Tibial nerve (tissue), 4 donors: ENCODE measurements at regions not wholly inside any gene's neighbourhood (a gene's known extent, or its start where the extent isn't known, plus 50 kb on each side); places are given as distances from the start of the nearest gene placed in this dataset.

ENCODE experiments used
- DNase-seq, 2 donors: peaks; one replicate each; pipeline ENCODE4 v3.0.0-alpha.2; 2019; ENCODE audit warnings: low spot score in 2 of 2
- H3K27ac ChIP-seq, 4 donors: fragments of 200-600 bp; sonication (generic) in 3 of 4; one replicate each; pipeline ENCODE4 v1.5.1; 2017 to 2019; ENCODE audit warnings: mild to moderate bottlenecking in 1 of 4
- H3K27me3 ChIP-seq, 2 donors: fragments of 200-600 bp; sonication (generic) in 1 of 2; one replicate each; pipeline versions ENCODE4 v1.5.1 to v1.6.0; 2017 to 2019
- H3K36me3 ChIP-seq, 3 donors: fragments of 200-600 bp; sonication (generic); one replicate each; pipeline ENCODE4 v1.5.1; 2018 to 2019
- H3K4me1 ChIP-seq, 4 donors: fragments of 200-600 bp; sonication (generic) in 3 of 4; one replicate each; pipeline ENCODE4 v1.5.1; 2017 to 2019
- H3K4me3 ChIP-seq, 4 donors: fragments of 200-600 bp; sonication (generic) in 3 of 4; one replicate each; pipeline ENCODE4 v1.5.1; 2017 to 2019; ENCODE audit warnings: mild to moderate bottlenecking in 1 of 4, moderate library complexity in 1 of 4
- H3K9me3 ChIP-seq, 4 donors: fragments of 200-600 bp; sonication (generic) in 3 of 4; one replicate each; pipeline ENCODE4 v1.5.1; 2017 to 2019
- CTCF ChIP-seq, 5 experiments: fragments of 200-600 bp in 3 of 5; fragments of 450-650 bp in 2 of 5; sonication (generic) in 3 of 5; IDR thresholded peaks; one replicate each; pipeline ENCODE4 v1.5.1; 2016 to 2019; ENCODE audit warnings: antibody characterized with exemption in 5 of 5, mild to moderate bottlenecking in 3 of 5, moderate library complexity in 2 of 5
- EP300 ChIP-seq, 2 donors: sonication (generic); formaldehyde crosslinking; IDR thresholded peaks; one replicate each; pipeline ENCODE4 v1.6.1; 2017; ENCODE audit warnings: antibody characterized with exemption in 2 of 2, mild to moderate bottlenecking in 1 of 2
- POLR2A ChIP-seq, 2 donors: fragments of 450-650 bp; IDR thresholded peaks; one replicate each; pipeline ENCODE4 v1.6.1; 2017; ENCODE audit warnings: antibody characterized with exemption in 2 of 2, mild to moderate bottlenecking in 2 of 2, moderate library complexity in 2 of 2
- WGBS, 2 donors: methylation state at CpG; one replicate each; pipeline ENCODE4 v1.1.5; 2018; 5-methylcytosine and 5-hydroxymethylcytosine counted together

- no peak for DNase-seq
- H3K27ac ChIP-seq: no peak overlapping the region
- WGBS, 2 donors: 83 to 97% methylated on average over 1 of the region's 1 CpG
- no peaks in the 10 kb centered on the region for H3K36me3 ChIP-seq
- H3K9me3 ChIP-seq: no peaks in the 10 kb centered on the region
- no peaks in the 10 kb centered on the region for H3K27me3 ChIP-seq
- H3K4me3 ChIP-seq: no peak overlapping the region
- TF ChIP-seq CTCF (IDR thresholded peaks at IDR 0.05) (no peak), EP300 (IDR thresholded peaks at IDR 0.05) (no peak), POLR2A (IDR thresholded peaks at IDR 0.05) (no peak)
- no peaks in the 10 kb centered on the region for H3K4me1 ChIP-seq
These were observed 288.1 kb downstream of the NNT start for GRCh38 chr5:43891112-43891511.

DNA sequence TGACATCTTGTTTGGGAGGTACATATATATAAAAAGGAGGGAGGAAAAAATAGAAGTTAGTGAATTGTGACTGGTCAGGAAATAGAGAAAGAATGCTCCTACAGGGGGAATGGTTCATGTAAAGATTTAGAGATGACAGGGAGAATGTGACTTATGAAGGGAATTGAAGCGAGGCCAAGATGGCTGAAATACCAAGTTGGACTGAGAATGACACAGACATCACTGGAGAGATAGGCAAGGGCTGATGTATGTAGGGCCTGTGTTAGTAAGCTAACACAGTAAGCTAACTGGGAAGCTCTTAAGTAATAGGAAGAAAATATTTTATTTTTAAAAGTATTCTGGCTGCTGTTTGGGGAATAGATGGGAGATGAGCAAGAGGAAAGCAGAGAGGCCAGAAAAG is 286.3 kb downstream of the NNT start:
- no peak for DNase-seq
- WGBS, 2 donors: 83 to 85% methylated on average over 1 of the region's 1 CpG
- Histone ChIP-seq H3K36me3 (no peaks in the 10 kb centered on the region), H3K4me1 (no peaks in the 10 kb centered on the region), H3K9me3 (no peaks in the 10 kb centered on the region), H3K27me3 (no peaks in the 10 kb centered on the region), H3K4me3 (no peak overlapping the region), H3K27ac (no peak overlapping the region)
- TF ChIP-seq EP300 (IDR thresholded peaks at IDR 0.05) (no peak), POLR2A (IDR thresholded peaks at IDR 0.05) (no peak), CTCF (IDR thresholded peaks at IDR 0.05) (no peak)

DNA sequence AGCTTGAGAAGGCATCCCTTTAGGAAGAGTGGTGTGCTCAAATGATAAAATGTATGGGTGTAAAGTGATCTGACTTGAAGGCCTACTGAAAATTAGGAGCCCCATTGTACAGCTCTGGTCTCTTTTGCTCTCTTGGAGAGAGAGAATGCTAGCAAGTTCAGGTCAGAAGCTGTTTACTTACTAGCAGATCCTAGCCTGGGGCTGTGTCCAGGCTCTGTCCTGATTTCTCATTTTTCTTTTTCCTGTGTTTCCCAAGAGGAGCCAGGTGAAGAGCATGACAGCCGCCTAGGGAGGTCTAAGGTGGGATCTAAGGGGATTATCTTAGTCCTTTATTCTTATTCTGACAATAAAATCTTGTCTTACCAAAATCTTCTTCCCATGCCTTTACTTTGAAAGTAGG is 272.8 kb downstream of the NNT start:
- Histone ChIP-seq H3K4me1 (no peaks in the 10 kb centered on the region), H3K27me3 (no peaks in the 10 kb centered on the region), H3K4me3 (no peak overlapping the region), H3K36me3 (no peaks in the 10 kb centered on the region), H3K9me3 (no peaks in the 10 kb centered on the region), H3K27ac (no peak overlapping the region)
- TF ChIP-seq CTCF (IDR thresholded peaks at IDR 0.05) (no peak), EP300 (IDR thresholded peaks at IDR 0.05) (no peak), POLR2A (IDR thresholded peaks at IDR 0.05) (no peak)
- DNase-seq: no peak
- whole genome bisulfite sequencing, 2 donors: 73 to 92% methylated on average over 1 of the region's 1 CpG

DNA sequence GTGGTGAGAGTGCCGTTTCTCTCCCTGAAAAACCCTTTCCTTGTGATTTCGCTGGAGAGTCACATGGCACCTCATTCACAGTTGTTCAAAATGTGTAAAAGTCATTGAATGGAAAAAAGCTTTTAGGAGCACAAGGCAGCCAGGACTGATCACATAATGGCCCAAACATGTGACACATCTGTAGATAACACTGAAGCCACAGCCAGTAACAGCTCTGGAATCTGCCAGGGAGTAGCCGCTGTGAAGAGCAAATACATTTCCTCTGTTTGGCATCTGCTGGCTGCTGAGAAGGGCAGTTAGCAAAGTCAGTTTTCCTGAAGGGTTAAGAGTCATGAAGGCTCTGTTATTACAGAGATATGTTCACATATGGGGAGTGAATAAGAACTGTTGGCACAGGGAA is 271.8 kb downstream of the NNT start:
- no peaks in the 10 kb centered on the region for H3K4me1 ChIP-seq
- H3K9me3 ChIP-seq: no peaks in the 10 kb centered on the region
- no peak for TF ChIP-seq POLR2A (IDR thresholded peaks at IDR 0.05)
- DNase-seq: no peak
- no peak overlapping the region for H3K4me3 ChIP-seq
- no peak overlapping the region for H3K27ac ChIP-seq
- H3K27me3 ChIP-seq: no peaks in the 10 kb centered on the region
- 42% methylated on average over 3 of the region's 3 CpGs for WGBS, 2 donors
- no peaks in the 10 kb centered on the region for H3K36me3 ChIP-seq

GRCh38 chr5:43873791-43874190 is 270.8 kb downstream of the NNT start:
- no peak for DNase-seq
- Histone ChIP-seq H3K27me3 (no peaks in the 10 kb centered on the region), H3K36me3 (no peaks in the 10 kb centered on the region), H3K4me3 (no peak overlapping the region), H3K9me3 (no peaks in the 10 kb centered on the region), H3K27ac (no peak overlapping the region), H3K4me1 (no peaks in the 10 kb centered on the region)
- TF ChIP-seq POLR2A (IDR thresholded peaks at IDR 0.05) (no peak), CTCF (IDR thresholded peaks at IDR 0.05) (no peak), EP300 (IDR thresholded peaks at IDR 0.05) (no peak)
- WGBS, 2 donors: 59% methylated on average over 1 of the region's 1 CpG

GRCh38 chr5:43859309-43859708 is 256.3 kb downstream of the NNT start:
- Histone ChIP-seq H3K27ac (no peak overlapping the region), H3K36me3 (no peaks in the 10 kb centered on the region), H3K27me3 (no peaks in the 10 kb centered on the region), H3K9me3 (no peaks in the 10 kb centered on the region), H3K4me1 (no peaks in the 10 kb centered on the region), H3K4me3 (no peak overlapping the region)
- DNase-seq: no peak
- TF ChIP-seq EP300 (IDR thresholded peaks at IDR 0.05) (no peak), CTCF (IDR thresholded peaks at IDR 0.05) (no peak), POLR2A (IDR thresholded peaks at IDR 0.05) (no peak)
